Activated naive CD8-positive, alpha-beta T cell treated with anti-CD3 and anti-CD28 coated beads, Interleukin-2, amount 10 ng/mL, durations not matched to agents 7 days and 5 days (primary cell): ENCODE measurements at regions not wholly inside any gene's neighbourhood (a gene's known extent, or its start where the extent isn't known, plus 50 kb on each side); places are given as distances from the start of the nearest gene placed in this dataset.

Experiments used
- ATAC-seq: fragments of 150-1000 bp; cut with Tn5 transposase; one replicate; pipeline ENCODE4 v1.10.0; 2021; ENCODE audit warnings: low read depth, moderate library complexity
- POLR2A ChIA-PET: fragments of 350-600 bp; sonication (Branson Sonifier 250); formaldehyde crosslinking; loops from one replicate; lab custom pipeline; 2021; ENCODE audit warnings: antibody characterized with exemption; lab: Charles Lee
- DNase-seq: peaks from one replicate; pipeline ENCODE4 v3.0.0; 2021
- H3K27ac Mint-ChIP-seq: one replicate; pipeline ENCODE4 v1.8.0; 2022; ENCODE audit warnings: mild to moderate bottlenecking, mixed read lengths
- H3K27me3 Mint-ChIP-seq: one replicate; pipeline ENCODE4 v1.8.0; 2022; ENCODE audit warnings: mild to moderate bottlenecking, moderate library complexity, mixed read lengths
- H3K36me3 Mint-ChIP-seq: one replicate; pipeline ENCODE4 v1.8.0; 2021; ENCODE audit warnings: mild to moderate bottlenecking, mixed read lengths
- H3K4me1 Mint-ChIP-seq: one replicate; pipeline ENCODE4 v1.8.0; 2021; ENCODE audit warnings: mixed read lengths
- H3K4me3 Mint-ChIP-seq: one replicate; pipeline ENCODE4 v1.8.0; 2022; ENCODE audit warnings: mild to moderate bottlenecking, moderate library complexity, mixed read lengths
- H3K9me3 Mint-ChIP-seq: one replicate; pipeline ENCODE4 v1.8.0; 2021; ENCODE audit warnings: mixed read lengths

- ATAC-seq (no peak), DNase-seq (no peak)
- peaks cover 2% of the 10 kb centered on the region for H3K27me3 Mint-ChIP-seq
- H3K36me3 Mint-ChIP-seq = no peaks in the 10 kb centered on the region
- no peaks in the 10 kb centered on the region for H3K4me1 Mint-ChIP-seq
- no peak overlapping the region for H3K27ac Mint-ChIP-seq
- POLR2A ChIA-PET = no interaction called here
- no peaks in the 10 kb centered on the region for H3K9me3 Mint-ChIP-seq
- no peak overlapping the region for H3K4me3 Mint-ChIP-seq
These were observed 64.8 kb upstream of the SPTLC1 start for GRCh38 chr9:92180002-92180400.

- POLR2A ChIA-PET = no interaction called here
- no peak for ATAC-seq
- Mint-ChIP-seq H3K4me1 (no peaks in the 10 kb centered on the region), H3K36me3 (no peaks in the 10 kb centered on the region), H3K4me3 (no peak overlapping the region), H3K27ac (no peak overlapping the region), H3K9me3 (no peaks in the 10 kb centered on the region), H3K27me3 (peaks cover 2% of the 10 kb centered on the region)
- no peak for DNase-seq
These were observed 64.2 kb upstream of the SPTLC1 start for GRCh38 chr9:92179286-92180001.

- Mint-ChIP-seq H3K36me3 (no peaks in the 10 kb centered on the region), H3K27ac (no peak overlapping the region), H3K9me3 (no peaks in the 10 kb centered on the region), H3K4me3 (no peak overlapping the region), H3K27me3 (no peaks in the 10 kb centered on the region), H3K4me1 (no peaks in the 10 kb centered on the region)
- DNase-seq (no peak), ATAC-seq (no peak)
- POLR2A ChIA-PET = no interaction called here
These were observed 62.4 kb upstream of the SPTLC1 start for GRCh38 chr9:92177591-92177990.

GRCh38 chr9:92176800-92177185 lies 61.6 kb upstream of the SPTLC1 start:
- no peaks in the 10 kb centered on the region for H3K9me3 Mint-ChIP-seq
- H3K4me1 Mint-ChIP-seq = no peaks in the 10 kb centered on the region
- ATAC-seq (no peak), DNase-seq (no peak)
- POLR2A ChIA-PET = no interaction called here
- no peaks in the 10 kb centered on the region for H3K27me3 Mint-ChIP-seq
- no peak overlapping the region for H3K27ac Mint-ChIP-seq
- H3K4me3 Mint-ChIP-seq = no peak overlapping the region
- H3K36me3 Mint-ChIP-seq = no peaks in the 10 kb centered on the region

GRCh38 chr9:92176068-92176799 lies 61.0 kb upstream of the SPTLC1 start:
- Mint-ChIP-seq H3K4me1 (no peaks in the 10 kb centered on the region), H3K9me3 (no peaks in the 10 kb centered on the region), H3K27ac (no peak overlapping the region), H3K27me3 (no peaks in the 10 kb centered on the region), H3K4me3 (no peak overlapping the region), H3K36me3 (no peaks in the 10 kb centered on the region)
- POLR2A ChIA-PET = no interaction called here
- DNase-seq = no peak
- no peak for ATAC-seq

GRCh38 chr9:92175441-92175840 lies 60.2 kb upstream of the SPTLC1 start:
- no peak for DNase-seq
- Mint-ChIP-seq H3K4me3 (no peak overlapping the region), H3K9me3 (no peaks in the 10 kb centered on the region), H3K36me3 (no peaks in the 10 kb centered on the region), H3K4me1 (no peaks in the 10 kb centered on the region), H3K27me3 (peaks cover 3% of the 10 kb centered on the region), H3K27ac (no peak overlapping the region)
- POLR2A ChIA-PET = no interaction called here
- ATAC-seq = no peak

GRCh38 chr9:92173318-92173717 lies 58.1 kb upstream of the SPTLC1 start:
- no peak overlapping the region for H3K27ac Mint-ChIP-seq
- POLR2A ChIA-PET = no interaction called here

GRCh38 chr9:92171822-92172221 lies 56.6 kb upstream of the SPTLC1 start:
- H3K36me3 Mint-ChIP-seq = no peaks in the 10 kb centered on the region
- no peaks in the 10 kb centered on the region for H3K9me3 Mint-ChIP-seq
- no peak overlapping the region for H3K4me3 Mint-ChIP-seq
- peaks cover 23% of the 10 kb centered on the region for H3K27me3 Mint-ChIP-seq
- no peak for DNase-seq
- ATAC-seq = no peak
- no peaks in the 10 kb centered on the region for H3K4me1 Mint-ChIP-seq
- POLR2A ChIA-PET = no interaction called here
- H3K27ac Mint-ChIP-seq = no peak overlapping the region

More at GRCh38 chr9:92173318-92173717, 58.1 kb upstream of the SPTLC1 start:
- Mint-ChIP-seq H3K4me3 (no peak overlapping the region), H3K27me3 (peaks cover 14% of the 10 kb centered on the region), H3K4me1 (no peaks in the 10 kb centered on the region), H3K36me3 (no peaks in the 10 kb centered on the region), H3K9me3 (no peaks in the 10 kb centered on the region)
- no peak for ATAC-seq
- no peak for DNase-seq

- no peak for DNase-seq
- Mint-ChIP-seq H3K4me1 (no peaks in the 10 kb centered on the region), H3K4me3 (no peak overlapping the region), H3K36me3 (no peaks in the 10 kb centered on the region), H3K27ac (no peak overlapping the region), H3K27me3 (peaks cover 25% of the 10 kb centered on the region), H3K9me3 (no peaks in the 10 kb centered on the region)
- POLR2A ChIA-PET = no interaction called here
- no peak for ATAC-seq
These were observed 56.1 kb upstream of the SPTLC1 start for GRCh38 chr9:92171281-92171680.

- no peak for ATAC-seq
- Mint-ChIP-seq H3K4me3 (no peak overlapping the region), H3K4me1 (no peaks in the 10 kb centered on the region), H3K27ac (no peak overlapping the region), H3K36me3 (no peaks in the 10 kb centered on the region), H3K9me3 (no peaks in the 10 kb centered on the region), H3K27me3 (peaks cover 26% of the 10 kb centered on the region)
- DNase-seq = no peak
- POLR2A ChIA-PET = no interaction called here
These were observed 55.6 kb upstream of the SPTLC1 start for GRCh38 chr9:92170848-92171247.

GRCh38 chr9:92165484-92165883 lies 50.3 kb upstream of the SPTLC1 start:
- H3K4me1 Mint-ChIP-seq = no peaks in the 10 kb centered on the region

More at GRCh38 chr9:92165484-92165883, 50.3 kb upstream of the SPTLC1 start:
- no peak overlapping the region for H3K27ac Mint-ChIP-seq
- DNase-seq = no peak
- H3K27me3 Mint-ChIP-seq = peaks cover 39% of the 10 kb centered on the region
- no peak for ATAC-seq
- H3K36me3 Mint-ChIP-seq = peaks cover 3% of the 10 kb centered on the region
- peaks cover 4% of the 10 kb centered on the region for H3K9me3 Mint-ChIP-seq
- POLR2A ChIA-PET = no interaction called here
- H3K4me3 Mint-ChIP-seq = no peak overlapping the region
